HepG2 (cell line): ENCODE measurements at regions not wholly inside any gene's neighbourhood (a gene's known extent, or its start where the extent isn't known, plus 50 kb on each side); places are given as distances from the start of the nearest gene placed in this dataset.

Experiments
- EP300 ChIP-seq, 3 experiments: sonication (generic) in 1 of 3; formaldehyde crosslinking in 1 of 3; IDR thresholded peaks; 2 replicates each; pipeline versions ENCODE4 v1.5.1 to v1.6.1; 2011 to 2020; ENCODE audit warnings: low read depth in 2 of 3, low read length in 2 of 3, borderline replicate concordance in 1 of 3, improper control_type of control experiment in 1 of 3, mild to moderate bottlenecking in 1 of 3, missing genetic modification reagents in 1 of 3, moderate library complexity in 1 of 3
- ETV6 ChIP-seq: sonication (generic); formaldehyde crosslinking; conservative IDR thresholded peaks from 2 replicates; pipeline ENCODE4 v1.4.0; 2020; ENCODE audit warnings: missing genetic modification reagents
- NFE2 ChIP-seq: sonication (generic); formaldehyde crosslinking; IDR thresholded peaks from 2 replicates; pipeline ENCODE4 v1.4.0; 2020; ENCODE audit warnings: missing genetic modification reagents
- POGZ ChIP-seq: sonication (generic); formaldehyde crosslinking; IDR thresholded peaks from 2 replicates; pipeline ENCODE4 v1.4.0; 2020; ENCODE audit warnings: mild to moderate bottlenecking, missing genetic modification reagents
- RELA ChIP-seq: sonication (generic); formaldehyde crosslinking; IDR thresholded peaks from 2 replicates; pipeline ENCODE4 v1.4.0; 2020; ENCODE audit warnings: missing genetic modification reagents
- XBP1 ChIP-seq: sonication (generic); formaldehyde crosslinking; IDR thresholded peaks from 2 replicates; pipeline ENCODE4 v1.5.0; 2020; ENCODE audit warnings: missing genetic modification reagents
- ZBTB7B ChIP-seq: sonication (generic); formaldehyde crosslinking; IDR thresholded peaks from 2 replicates; pipeline ENCODE4 v1.4.0; 2020; ENCODE audit warnings: missing genetic modification reagents
- ZKSCAN1 ChIP-seq: fragments of 150-350 bp; IDR thresholded peaks from 2 replicates; pipeline ENCODE4 v1.6.1; 2014; ENCODE audit warnings: low read length
- ZNF296 ChIP-seq: sonication (generic); formaldehyde crosslinking; conservative IDR thresholded peaks from 2 replicates; pipeline ENCODE4 v1.5.0; 2020; ENCODE audit warnings: mild to moderate bottlenecking, missing genetic modification reagents
- ZNF530 ChIP-seq: sonication (generic); formaldehyde crosslinking; IDR thresholded peaks from 2 replicates; pipeline ENCODE4 v1.5.0; 2020; ENCODE audit warnings: low read depth, mild to moderate bottlenecking, missing genetic modification reagents
- ZNF563 ChIP-seq: sonication (generic); formaldehyde crosslinking; IDR thresholded peaks from 2 replicates; pipeline ENCODE4 v1.8.0; 2022; ENCODE audit warnings: mild to moderate bottlenecking, moderate library complexity, missing genetic modification reagents
- TF ChIP-seq, protein P1 (sequence below): IDR thresholded peaks from 2 replicates; pipeline ENCODE4 v1.6.1; 2016; ENCODE audit warnings: missing compliant biosample characterization, missing genetic modification reagents, borderline replicate concordance
- TF ChIP-seq, protein P2 (sequence below): sonication (generic); formaldehyde crosslinking; IDR thresholded peaks from 2 replicates; pipeline ENCODE4 v1.5.0; 2020; ENCODE audit warnings: mild to moderate bottlenecking, missing genetic modification reagents, moderate library complexity
- TF ChIP-seq, protein P3 (sequence below): sonication (generic); formaldehyde crosslinking; IDR thresholded peaks from 2 replicates; pipeline ENCODE4 v1.4.0; 2020; ENCODE audit warnings: missing genetic modification reagents

DNA sequence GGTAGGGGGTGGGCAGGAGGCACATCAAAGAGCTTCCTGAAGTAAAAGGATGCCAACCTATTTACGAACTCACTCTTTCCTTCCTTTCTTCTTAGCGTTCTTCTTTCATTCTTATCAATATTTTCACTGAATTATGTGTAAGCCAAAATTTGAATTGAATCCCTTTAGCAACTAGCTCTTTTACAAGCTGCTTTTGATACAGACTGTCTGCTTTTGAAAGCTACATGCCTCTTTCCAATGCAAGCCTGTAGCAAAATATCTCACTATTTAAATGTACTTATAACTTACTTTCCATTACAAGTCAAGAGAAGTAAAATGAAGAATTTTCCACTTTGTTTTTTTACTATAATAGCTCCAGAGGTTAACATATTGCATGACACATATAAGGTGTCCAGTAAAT lies 186.6 kb downstream of the NXPE2 start:
- no peak for TF ChIP-seq ZBTB7B (CRISPR knock-in tag)
- TF ChIP-seq ZKSCAN1: no peak
- no peak for TF ChIP-seq NFE2 (CRISPR knock-in tag)
- TF ChIP-seq, protein P1, sequence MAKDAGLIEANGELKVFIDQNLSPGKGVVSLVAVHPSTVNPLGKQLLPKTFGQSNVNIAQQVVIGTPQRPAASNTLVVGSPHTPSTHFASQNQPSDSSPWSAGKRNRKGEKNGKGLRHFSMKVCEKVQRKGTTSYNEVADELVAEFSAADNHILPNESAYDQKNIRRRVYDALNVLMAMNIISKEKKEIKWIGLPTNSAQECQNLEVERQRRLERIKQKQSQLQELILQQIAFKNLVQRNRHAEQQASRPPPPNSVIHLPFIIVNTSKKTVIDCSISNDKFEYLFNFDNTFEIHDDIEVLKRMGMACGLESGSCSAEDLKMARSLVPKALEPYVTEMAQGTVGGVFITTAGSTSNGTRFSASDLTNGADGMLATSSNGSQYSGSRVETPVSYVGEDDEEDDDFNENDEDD (CRISPR knock-in tag): no peak
- no peak for TF ChIP-seq RELA
- TF ChIP-seq ZNF563 (CRISPR knock-in tag): no peak
- no peak for TF ChIP-seq ZNF530 (CRISPR knock-in tag)
- TF ChIP-seq, protein P2, sequence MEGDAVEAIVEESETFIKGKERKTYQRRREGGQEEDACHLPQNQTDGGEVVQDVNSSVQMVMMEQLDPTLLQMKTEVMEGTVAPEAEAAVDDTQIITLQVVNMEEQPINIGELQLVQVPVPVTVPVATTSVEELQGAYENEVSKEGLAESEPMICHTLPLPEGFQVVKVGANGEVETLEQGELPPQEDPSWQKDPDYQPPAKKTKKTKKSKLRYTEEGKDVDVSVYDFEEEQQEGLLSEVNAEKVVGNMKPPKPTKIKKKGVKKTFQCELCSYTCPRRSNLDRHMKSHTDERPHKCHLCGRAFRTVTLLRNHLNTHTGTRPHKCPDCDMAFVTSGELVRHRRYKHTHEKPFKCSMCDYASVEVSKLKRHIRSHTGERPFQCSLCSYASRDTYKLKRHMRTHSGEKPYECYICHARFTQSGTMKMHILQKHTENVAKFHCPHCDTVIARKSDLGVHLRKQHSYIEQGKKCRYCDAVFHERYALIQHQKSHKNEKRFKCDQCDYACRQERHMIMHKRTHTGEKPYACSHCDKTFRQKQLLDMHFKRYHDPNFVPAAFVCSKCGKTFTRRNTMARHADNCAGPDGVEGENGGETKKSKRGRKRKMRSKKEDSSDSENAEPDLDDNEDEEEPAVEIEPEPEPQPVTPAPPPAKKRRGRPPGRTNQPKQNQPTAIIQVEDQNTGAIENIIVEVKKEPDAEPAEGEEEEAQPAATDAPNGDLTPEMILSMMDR (CRISPR knock-in tag): no peak
- TF ChIP-seq, protein P3, sequence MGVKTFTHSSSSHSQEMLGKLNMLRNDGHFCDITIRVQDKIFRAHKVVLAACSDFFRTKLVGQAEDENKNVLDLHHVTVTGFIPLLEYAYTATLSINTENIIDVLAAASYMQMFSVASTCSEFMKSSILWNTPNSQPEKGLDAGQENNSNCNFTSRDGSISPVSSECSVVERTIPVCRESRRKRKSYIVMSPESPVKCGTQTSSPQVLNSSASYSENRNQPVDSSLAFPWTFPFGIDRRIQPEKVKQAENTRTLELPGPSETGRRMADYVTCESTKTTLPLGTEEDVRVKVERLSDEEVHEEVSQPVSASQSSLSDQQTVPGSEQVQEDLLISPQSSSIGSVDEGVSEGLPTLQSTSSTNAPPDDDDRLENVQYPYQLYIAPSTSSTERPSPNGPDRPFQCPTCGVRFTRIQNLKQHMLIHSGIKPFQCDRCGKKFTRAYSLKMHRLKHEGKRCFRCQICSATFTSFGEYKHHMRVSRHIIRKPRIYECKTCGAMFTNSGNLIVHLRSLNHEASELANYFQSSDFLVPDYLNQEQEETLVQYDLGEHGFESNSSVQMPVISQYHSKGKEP: no peak
- no peak for TF ChIP-seq XBP1
- TF ChIP-seq ZNF296 (CRISPR knock-in tag): no peak
- TF ChIP-seq EP300 (IDR thresholded peaks at IDR 0.05; ENCODE audit: low read depth in 2 of 2, low read length in 2 of 2): no peak
- no peak for TF ChIP-seq EP300 (CRISPR knock-in tag; IDR thresholded peaks at IDR 0.05; ENCODE audit: borderline replicate concordance)
- no peak for TF ChIP-seq ETV6 (CRISPR knock-in tag)
- TF ChIP-seq POGZ: no peak
